ENCODE measurements at regions not wholly inside any gene's neighbourhood (a gene's known extent, or its start where the extent isn't known, plus 50 kb on each side); places are given as distances from the start of the nearest gene placed in this dataset.

- H3K4me1 ChIP-seq (ENCODE audit: control insufficient read depth, extremely low read depth, insufficient read depth, low read length): no peaks in the 10 kb centered on the region
- H2AFZ ChIP-seq (ENCODE audit: low read length): no peak overlapping the region
- DNase-seq (ENCODE audit: low read depth in 2 of 2): peak; percentile 52 to 87
- no peak overlapping the region for H3K9ac ChIP-seq (ENCODE audit: insufficient read depth, low read length)
- H3K36me3 ChIP-seq (ENCODE audit: control insufficient read depth, insufficient read depth, low read length): no peaks in the 10 kb centered on the region
- TF ChIP-seq EZH2 (IDR thresholded peaks at IDR 0.05; ENCODE audit: low read length, missing control alignments) (no peak), CTCF (conservative IDR thresholded peaks at IDR 0.05 in 1 of 2, IDR thresholded peaks at IDR 0.05 in 1 of 2; ENCODE audit: low read depth in 1 of 2, low read length in 2 of 2) (no peak)
- H3K4me2 ChIP-seq (ENCODE audit: extremely low read depth, insufficient read depth, low read length): no peak overlapping the region
- H3K79me2 ChIP-seq (ENCODE audit: control insufficient read depth, insufficient read depth, low read length): no peaks in the 10 kb centered on the region
- H3K27me3 ChIP-seq (ENCODE audit: control insufficient read depth, insufficient read depth, low read length): no peaks in the 10 kb centered on the region
- no peak overlapping the region for H3K27ac ChIP-seq (ENCODE audit: insufficient read depth, low read length)
- no peaks in the 10 kb centered on the region for H3K9me3 ChIP-seq (ENCODE audit: control insufficient read depth, insufficient read depth, low read depth, low read length)
- H3K4me3 ChIP-seq (replicated peaks in 1 of 4; ENCODE audit: control extremely low read depth in 1 of 4, insufficient read depth in 1 of 4, low read depth in 3 of 4, low read length in 4 of 4): no peak overlapping the region
- no peaks in the 10 kb centered on the region for H4K20me1 ChIP-seq (ENCODE audit: control insufficient read depth, extremely low read depth, insufficient read depth, low read length)
Observed at GRCh38 chr18:33928231-33928630, 296.5 kb downstream of the NOL4 start.

- H3K79me2 ChIP-seq (ENCODE audit: control insufficient read depth, insufficient read depth, low read length): no peaks in the 10 kb centered on the region
- no peak for TF ChIP-seq CTCF (conservative IDR thresholded peaks at IDR 0.05 in 1 of 2, IDR thresholded peaks at IDR 0.05 in 1 of 2; ENCODE audit: low read depth in 1 of 2, low read length in 2 of 2)
- no peak for TF ChIP-seq EZH2 (IDR thresholded peaks at IDR 0.05; ENCODE audit: low read length, missing control alignments)
Observed at GRCh38 chr18:33924576-33924975, 300.1 kb downstream of the NOL4 start.

GRCh38 chr18:33923980-33924379, 300.7 kb downstream of the NOL4 start:
- no peaks in the 10 kb centered on the region for H3K79me2 ChIP-seq (ENCODE audit: control insufficient read depth, insufficient read depth, low read length)
- no peaks in the 10 kb centered on the region for H3K9me3 ChIP-seq (ENCODE audit: control insufficient read depth, insufficient read depth, low read depth, low read length)
- no peak overlapping the region for H3K4me2 ChIP-seq (ENCODE audit: extremely low read depth, insufficient read depth, low read length)
- no peaks in the 10 kb centered on the region for H4K20me1 ChIP-seq (ENCODE audit: control insufficient read depth, extremely low read depth, insufficient read depth, low read length)
- H3K4me1 ChIP-seq (ENCODE audit: control insufficient read depth, extremely low read depth, insufficient read depth, low read length): no peaks in the 10 kb centered on the region
- DNase-seq (ENCODE audit: low read depth in 2 of 2): no peak
- no peak overlapping the region for H2AFZ ChIP-seq (ENCODE audit: low read length)
- TF ChIP-seq EZH2 (IDR thresholded peaks at IDR 0.05; ENCODE audit: low read length, missing control alignments): no peak
- no peak overlapping the region for H3K4me3 ChIP-seq (replicated peaks in 1 of 4; ENCODE audit: control extremely low read depth in 1 of 4, insufficient read depth in 1 of 4, low read depth in 3 of 4, low read length in 4 of 4)
- H3K9ac ChIP-seq (ENCODE audit: insufficient read depth, low read length): no peak overlapping the region
- no peak overlapping the region for H3K27ac ChIP-seq (ENCODE audit: insufficient read depth, low read length)
- H3K36me3 ChIP-seq (ENCODE audit: control insufficient read depth, insufficient read depth, low read length): no peaks in the 10 kb centered on the region
- H3K27me3 ChIP-seq (ENCODE audit: control insufficient read depth, insufficient read depth, low read length): no peaks in the 10 kb centered on the region

More at GRCh38 chr18:33924576-33924975, 300.1 kb downstream of the NOL4 start:
- no peaks in the 10 kb centered on the region for H4K20me1 ChIP-seq (ENCODE audit: control insufficient read depth, extremely low read depth, insufficient read depth, low read length)
- no peaks in the 10 kb centered on the region for H3K9me3 ChIP-seq (ENCODE audit: control insufficient read depth, insufficient read depth, low read depth, low read length)
- H3K27me3 ChIP-seq (ENCODE audit: control insufficient read depth, insufficient read depth, low read length): no peaks in the 10 kb centered on the region
- H3K4me3 ChIP-seq (replicated peaks in 1 of 4; ENCODE audit: control extremely low read depth in 1 of 4, insufficient read depth in 1 of 4, low read depth in 3 of 4, low read length in 4 of 4): no peak overlapping the region
- no peaks in the 10 kb centered on the region for H3K4me1 ChIP-seq (ENCODE audit: control insufficient read depth, extremely low read depth, insufficient read depth, low read length)
- no peaks in the 10 kb centered on the region for H3K36me3 ChIP-seq (ENCODE audit: control insufficient read depth, insufficient read depth, low read length)
- no peak overlapping the region for H3K4me2 ChIP-seq (ENCODE audit: extremely low read depth, insufficient read depth, low read length)
- H3K9ac ChIP-seq (ENCODE audit: insufficient read depth, low read length): no peak overlapping the region
- no peak overlapping the region for H3K27ac ChIP-seq (ENCODE audit: insufficient read depth, low read length)
- no peak overlapping the region for H2AFZ ChIP-seq (ENCODE audit: low read length)
- DNase-seq (ENCODE audit: low read depth in 2 of 2): no peak
